ENCODE measurements at regions not wholly inside any gene's neighbourhood (a gene's known extent, or its start where the extent isn't known, plus 50 kb on each side); places are given as distances from the start of the nearest gene placed in this dataset.
A peak's percentile ranks its signal among the peaks of the same experiment; 100 is the strongest.
"Not testable (repeated sequence)": the region's sequence is repeated elsewhere in the genome, so short reads cannot be mapped to it uniquely, and the experiment has no call there.

- DNase-seq (ENCODE audit: low read depth) = no peak
Observed at GRCh38 chr17:6893382-6894205, 62.1 kb upstream of the TEKT1 start.

- no peak for DNase-seq (ENCODE audit: low read depth)
Observed at GRCh38 chr17:6894206-6894528, 62.6 kb upstream of the TEKT1 start.

- DNase-seq (ENCODE audit: low read depth) = no peak
Observed at GRCh38 chr17:6901086-6901485, 69.6 kb upstream of the TEKT1 start.

GRCh38 chr17:6903326-6903900 is 71.9 kb upstream of the TEKT1 start:
- DNase-seq (ENCODE audit: low read depth) = no peak

- no peak for DNase-seq (ENCODE audit: low read depth)
Observed at GRCh38 chr17:6908807-6909206, 77.3 kb upstream of the TEKT1 start.

GRCh38 chr17:6910987-6911603 is 79.6 kb upstream of the TEKT1 start:
- DNase-seq (ENCODE audit: low read depth) = no peak

- DNase-seq (ENCODE audit: low read depth) = no peak
Observed at GRCh38 chr17:6912110-6913051, 80.9 kb upstream of the TEKT1 start.

GRCh38 chr17:6913608-6914443 is 82.0 kb upstream of the ALOX12 start:
- DNase-seq (ENCODE audit: low read depth) = no peak

- DNase-seq (ENCODE audit: low read depth) = no peak
Observed at GRCh38 chr17:6914711-6915110, 81.1 kb upstream of the ALOX12 start.

- DNase-seq (ENCODE audit: low read depth) = no peak
Observed at GRCh38 chr17:6915620-6916019, 80.2 kb upstream of the ALOX12 start.

GRCh38 chr17:6919158-6919557 is 76.7 kb upstream of the ALOX12 start:
- DNase-seq (ENCODE audit: low read depth) = no peak

GRCh38 chr17:6923385-6923784 is 72.5 kb upstream of the ALOX12 start:
- DNase-seq (ENCODE audit: low read depth) = no peak

GRCh38 chr17:6924208-6924607 is 71.6 kb upstream of the ALOX12 start:
- no peak for DNase-seq (ENCODE audit: low read depth)

GRCh38 chr17:6926667-6927066 is 69.2 kb upstream of the ALOX12 start:
- DNase-seq (ENCODE audit: low read depth) = no peak

GRCh38 chr17:6927290-6928126 is 68.3 kb upstream of the ALOX12 start:
- peak; percentile 56 for DNase-seq (ENCODE audit: low read depth)

- DNase-seq (ENCODE audit: low read depth) = no peak
Observed at GRCh38 chr17:6928193-6928592, 67.7 kb upstream of the ALOX12 start.

- no peak for DNase-seq (ENCODE audit: low read depth)
Observed at GRCh38 chr17:6930749-6931148, 65.1 kb upstream of the ALOX12 start.

GRCh38 chr17:6934544-6934943 is 61.3 kb upstream of the ALOX12 start:
- not testable (repeated sequence) for DNase-seq (ENCODE audit: low read depth)

GRCh38 chr17:6936370-6937028 is 59.4 kb upstream of the ALOX12 start:
- DNase-seq (ENCODE audit: low read depth) = peak; percentile 21

GRCh38 chr17:6938637-6939036 is 57.2 kb upstream of the ALOX12 start:
- no peak for DNase-seq (ENCODE audit: low read depth)
